IMR-90 (cell line): ENCODE measurements at regions not wholly inside any gene's neighbourhood (a gene's known extent, or its start where the extent isn't known, plus 50 kb on each side); places are given as distances from the start of the nearest gene placed in this dataset.

ENCODE experiments used
- ATAC-seq: fragments of 200-7000 bp; cut with Tn5 transposase; 2 replicates; pipeline ENCODE4 v1.9.1; 2020; ENCODE audit warnings: low read depth, mild to moderate bottlenecking, moderate library complexity
- BruUV-seq: library from RNA; stranded (reverse); fragments of 400-500 nt; replicated peaks from 2 replicates; lab custom pipeline; 2021; lab: Mats Ljungman, UMichigan
- CTCF ChIA-PET: fragments of 300-600 bp; formaldehyde crosslinking; extraction: SDS; loops from one replicate; lab custom pipeline; 2021; ENCODE audit warnings: antibody characterized with exemption; lab: Yijun Ruan, JAX
- POLR2A ChIA-PET: fragments of 300-600 bp; sonication (Branson Sonifier 250); formaldehyde crosslinking; loops from one replicate; lab custom pipeline; 2022; ENCODE audit warnings: antibody characterized with exemption; ENCODE audit not compliant: unreplicated experiment; lab: Charles Lee
- DNase-seq: peaks from one replicate; pipeline ENCODE4 v3.0.0; 2013
- H2AFZ ChIP-seq: replicated peaks from 2 replicates; pipeline ENCODE3; 2013; ENCODE audit warnings: low read length, mild to moderate bottlenecking; ENCODE audit not compliant: poor library complexity
- H2AK5ac ChIP-seq: 2 replicates; pipeline ENCODE4 v1.6.1; 2013; ENCODE audit warnings: low read depth, low read length, inconsistent platforms
- H2AK9ac ChIP-seq: replicated peaks from 2 replicates; pipeline ENCODE3; 2013; ENCODE audit warnings: mild to moderate bottlenecking, low read depth, low read length, moderate library complexity; ENCODE audit not compliant: poor library complexity
- H2BK120ac ChIP-seq: 2 replicates; pipeline ENCODE4 v1.6.1; 2013; ENCODE audit warnings: low read depth, low read length, inconsistent platforms
- H2BK15ac ChIP-seq: 3 replicates; pipeline ENCODE4 v1.6.1; 2013; ENCODE audit warnings: low read depth, low read length, inconsistent platforms
- H2BK20ac ChIP-seq: 2 replicates; pipeline ENCODE4 v1.6.1; 2013; ENCODE audit warnings: low read depth, mild to moderate bottlenecking, inconsistent platforms, low read length, moderate library complexity
- H2BK5ac ChIP-seq: 2 replicates; pipeline ENCODE4 v1.6.1; 2013; ENCODE audit warnings: mild to moderate bottlenecking, low read depth, low read length, inconsistent platforms; ENCODE audit not compliant: poor library complexity, severe bottlenecking
- H3K14ac ChIP-seq: replicated peaks from 2 replicates; pipeline ENCODE4 v1.6.1; 2013; ENCODE audit warnings: low read depth, low read length, inconsistent platforms
- H3K18ac ChIP-seq: 2 replicates; pipeline ENCODE4 v1.6.1; 2013; ENCODE audit warnings: low read depth, low read length, control low read depth
- H3K23ac ChIP-seq: 2 replicates; pipeline ENCODE4 v1.6.1; 2013; ENCODE audit warnings: low read depth, low read length, inconsistent platforms
- H3K27ac ChIP-seq: 2 replicates; pipeline ENCODE4 v1.5.1; 2013; ENCODE audit warnings: mild to moderate bottlenecking, control low read depth, low read length; ENCODE audit not compliant: insufficient read depth
- H3K27me3 ChIP-seq: 2 replicates; pipeline ENCODE4 v1.6.1; 2013; ENCODE audit warnings: low read length; ENCODE audit not compliant: control insufficient read depth, insufficient read depth
- H3K36me3 ChIP-seq: 2 replicates; pipeline ENCODE4 v1.6.1; 2013; ENCODE audit warnings: low read length, mixed read lengths; ENCODE audit not compliant: control insufficient read depth, insufficient read depth
- H3K4ac ChIP-seq: 2 replicates; pipeline ENCODE4 v1.6.1; 2013; ENCODE audit warnings: low read depth, low read length, inconsistent platforms
- H3K4me1 ChIP-seq: 2 replicates; pipeline ENCODE4 v1.6.1; 2013; ENCODE audit warnings: low read length, mixed read lengths; ENCODE audit not compliant: control insufficient read depth, insufficient read depth
- H3K4me2 ChIP-seq: 2 replicates; pipeline ENCODE4 v1.6.1; 2013; ENCODE audit warnings: low read depth, mild to moderate bottlenecking, control low read depth, low read length, moderate library complexity
- H3K4me3 ChIP-seq: 2 replicates; pipeline ENCODE4 v1.5.1; 2013; ENCODE audit warnings: low read depth, mild to moderate bottlenecking, control low read depth, low read length, moderate library complexity; ENCODE audit not compliant: insufficient read depth
- H3K56ac ChIP-seq: 2 replicates; pipeline ENCODE4 v1.6.1; 2013; ENCODE audit warnings: low read length, inconsistent platforms; ENCODE audit not compliant: insufficient read depth; ENCODE audit errors: extremely low read depth
- H3K79me1 ChIP-seq, 2 experiments: 2 replicates each; pipeline ENCODE4 v1.6.1; 2013; ENCODE audit warnings: low read length in 2 of 2, inconsistent platforms in 1 of 2, low read depth in 1 of 2
- H3K9ac ChIP-seq: 2 replicates; pipeline ENCODE4 v1.6.1; 2013; ENCODE audit warnings: low read depth, low read length, control low read depth
- H3K9me1 ChIP-seq: 2 replicates; pipeline ENCODE4 v1.6.1; 2013; ENCODE audit warnings: low read length, inconsistent platforms; ENCODE audit not compliant: insufficient read depth
- H3K9me3 ChIP-seq: 2 replicates; pipeline ENCODE4 v1.6.1; 2013; ENCODE audit warnings: low read length; ENCODE audit not compliant: control insufficient read depth, insufficient read depth
- H4K20me1 ChIP-seq: 2 replicates; pipeline ENCODE4 v1.6.1; 2013; ENCODE audit warnings: low read length, inconsistent platforms; ENCODE audit not compliant: insufficient read depth
- H4K5ac ChIP-seq: 2 replicates; pipeline ENCODE4 v1.6.1; 2013; ENCODE audit warnings: mild to moderate bottlenecking, low read depth, low read length, control low read depth
- H4K8ac ChIP-seq, 2 experiments: 2 replicates each; pipeline ENCODE4 v1.6.1; 2013; ENCODE audit warnings: low read depth in 2 of 2, low read length in 2 of 2, control low read depth in 1 of 2, inconsistent platforms in 1 of 2
- H4K91ac ChIP-seq: 2 replicates; pipeline ENCODE4 v1.6.1; 2013; ENCODE audit warnings: low read depth, low read length, inconsistent platforms; ENCODE audit not compliant: insufficient read depth
- CHD1 ChIP-seq: IDR thresholded peaks from 2 replicates; pipeline ENCODE4 v1.6.1; 2012; ENCODE audit warnings: low read depth, low read length, improper control_type of control experiment
- RAD21 ChIP-seq: IDR thresholded peaks from 2 replicates; pipeline ENCODE4 v1.6.1; 2012; ENCODE audit warnings: low read length, improper control_type of control experiment
- WGBS, 2 experiments: methylation state at CpG; one replicate each; pipeline versions ENCODE4 v1.1.5 to v1.1.7; 2013; ENCODE audit warnings: missing lambda C conversion rate in 2 of 2; ENCODE audit not compliant: insufficient read length in 1 of 2; ENCODE audit errors: extremely low coverage in 2 of 2; 5-methylcytosine and 5-hydroxymethylcytosine counted together
- dilution Hi-C: fragments of 300-500 bp; cut with HindIII; formaldehyde crosslinking; loops from one replicate; pipeline ENCODE4 v1.14.3; 2018; ENCODE audit warnings: low sequenced_read_pairs; ENCODE audit not compliant: unreplicated experiment
- in situ Hi-C: fragments of 300-500 bp; cut with MboI; formaldehyde crosslinking; loops from 3 replicates; pipeline ENCODE4 v1.14.3; 2019; ENCODE audit warnings: low sequenced_read_pairs, inconsistent platforms, mixed read lengths
- intact Hi-C: fragments of 100-400 bp; cut with micrococcal nuclease; formaldehyde crosslinking; loops from 2 replicates; pipeline ENCODE4 v1.10.0; 2022
- TF ChIP-seq, protein P1 (sequence below): conservative IDR thresholded peaks from 2 replicates; pipeline ENCODE4 v1.5.1; 2012; ENCODE audit warnings: mild to moderate bottlenecking, low read depth, low read length, improper control_type of control experiment
- TF ChIP-seq, protein P2 (sequence below): fragments of 150-350 bp; IDR thresholded peaks from 2 replicates; pipeline ENCODE4 v1.6.1; 2017; ENCODE audit warnings: mild to moderate bottlenecking, antibody characterized with exemption, low read length, low read depth

GRCh38 chr6:159633196-159633595 lies 59.8 kb downstream of the SOD2 start:
- no peak overlapping the region for H2BK5ac ChIP-seq
- peak; percentile 27 for DNase-seq
- no CpG with 5 or more reads among the region's 5 CpGs for WGBS, 2 experiments

More at GRCh38 chr6:159633196-159633595, 59.8 kb downstream of the SOD2 start:
- Histone ChIP-seq H3K18ac (no peak overlapping the region), H3K4me2 (no peak overlapping the region), H3K4me3 (no peak overlapping the region), H3K4me1 (no peaks in the 10 kb centered on the region), H3K9ac (no peak overlapping the region), H3K23ac (no peak overlapping the region), H2AK5ac (no peak overlapping the region), H3K27me3 (no peaks in the 10 kb centered on the region), H3K9me1 (no peaks in the 10 kb centered on the region), H3K27ac (no peak overlapping the region), H3K9me3 (no peaks in the 10 kb centered on the region), H2AK9ac (no peak overlapping the region), H4K5ac (no peak overlapping the region), H2BK120ac (no peak overlapping the region), H3K56ac (no peak overlapping the region), H4K20me1 (no peaks in the 10 kb centered on the region), H3K4ac (no peak overlapping the region), H2BK15ac (no peak overlapping the region), H3K14ac (no peak overlapping the region), H4K8ac (no peak overlapping the region), H3K36me3 (no peaks in the 10 kb centered on the region), H2BK20ac (no peak overlapping the region), H4K91ac (no peak overlapping the region), H3K79me1 (no peaks in the 10 kb centered on the region), H2AFZ (no peak overlapping the region)
- in situ Hi-C loops = no loop called here
- no TSS peak for BruUV-seq
- TF ChIP-seq, protein P1, sequence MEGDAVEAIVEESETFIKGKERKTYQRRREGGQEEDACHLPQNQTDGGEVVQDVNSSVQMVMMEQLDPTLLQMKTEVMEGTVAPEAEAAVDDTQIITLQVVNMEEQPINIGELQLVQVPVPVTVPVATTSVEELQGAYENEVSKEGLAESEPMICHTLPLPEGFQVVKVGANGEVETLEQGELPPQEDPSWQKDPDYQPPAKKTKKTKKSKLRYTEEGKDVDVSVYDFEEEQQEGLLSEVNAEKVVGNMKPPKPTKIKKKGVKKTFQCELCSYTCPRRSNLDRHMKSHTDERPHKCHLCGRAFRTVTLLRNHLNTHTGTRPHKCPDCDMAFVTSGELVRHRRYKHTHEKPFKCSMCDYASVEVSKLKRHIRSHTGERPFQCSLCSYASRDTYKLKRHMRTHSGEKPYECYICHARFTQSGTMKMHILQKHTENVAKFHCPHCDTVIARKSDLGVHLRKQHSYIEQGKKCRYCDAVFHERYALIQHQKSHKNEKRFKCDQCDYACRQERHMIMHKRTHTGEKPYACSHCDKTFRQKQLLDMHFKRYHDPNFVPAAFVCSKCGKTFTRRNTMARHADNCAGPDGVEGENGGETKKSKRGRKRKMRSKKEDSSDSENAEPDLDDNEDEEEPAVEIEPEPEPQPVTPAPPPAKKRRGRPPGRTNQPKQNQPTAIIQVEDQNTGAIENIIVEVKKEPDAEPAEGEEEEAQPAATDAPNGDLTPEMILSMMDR = peak; percentile 51
- TF ChIP-seq CHD1 (no peak), RAD21 (peak; percentile 16; the same call in 1 of the 2 replicates)
- TF ChIP-seq, protein P2, sequence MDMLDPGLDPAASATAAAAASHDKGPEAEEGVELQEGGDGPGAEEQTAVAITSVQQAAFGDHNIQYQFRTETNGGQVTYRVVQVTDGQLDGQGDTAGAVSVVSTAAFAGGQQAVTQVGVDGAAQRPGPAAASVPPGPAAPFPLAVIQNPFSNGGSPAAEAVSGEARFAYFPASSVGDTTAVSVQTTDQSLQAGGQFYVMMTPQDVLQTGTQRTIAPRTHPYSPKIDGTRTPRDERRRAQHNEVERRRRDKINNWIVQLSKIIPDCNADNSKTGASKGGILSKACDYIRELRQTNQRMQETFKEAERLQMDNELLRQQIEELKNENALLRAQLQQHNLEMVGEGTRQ = no peak
- dilution Hi-C loops = no loop called here
- POLR2A ChIA-PET = interaction anchor here (0.6 kb wide), 1 partner anchor 544 kb away, joined by 3 read pairs; no protein-coding TSS in a partner anchor
- CTCF ChIA-PET = interaction anchor here (0.6 to 1.4 kb wide), 4 partner anchors 12 to 461 kb away, joined by 3 to 5 read pairs (median 3); no protein-coding TSS in a partner anchor
- intact Hi-C loops = no loop called here
- ATAC-seq = 0 out of 2 replicates have a peak, but pooled peaks have one; percentile 37
